IMR-90 (cell line): ENCODE measurements at regions not wholly inside any gene's neighbourhood (a gene's known extent, or its start where the extent isn't known, plus 50 kb on each side); places are given as distances from the start of the nearest gene placed in this dataset.

Source experiments
- CHD1 ChIP-seq: IDR thresholded peaks from 2 replicates; pipeline ENCODE4 v1.6.1; 2012; ENCODE audit warnings: low read depth, low read length, improper control_type of control experiment
- CTCF ChIP-seq: conservative IDR thresholded peaks from 2 replicates; pipeline ENCODE4 v1.5.1; 2012; ENCODE audit warnings: mild to moderate bottlenecking, low read depth, low read length, improper control_type of control experiment
- MAZ ChIP-seq: IDR thresholded peaks from 2 replicates; pipeline ENCODE4 v1.6.1; 2012; ENCODE audit warnings: low read depth, mild to moderate bottlenecking, low read length, improper control_type of control experiment, moderate library complexity, borderline replicate concordance
- POLR2A ChIP-seq: IDR thresholded peaks from 2 replicates; pipeline ENCODE4 v1.6.1; 2012; ENCODE audit warnings: mild to moderate bottlenecking, low read depth, low read length
- RCOR1 ChIP-seq: IDR thresholded peaks from 2 replicates; pipeline ENCODE4 v1.6.1; 2012; ENCODE audit warnings: mild to moderate bottlenecking, low read length, improper control_type of control experiment; ENCODE audit not compliant: insufficient replicate concordance
- RFX5 ChIP-seq: IDR thresholded peaks from 2 replicates; pipeline ENCODE4 v1.8.0; 2012; ENCODE audit warnings: low read depth, mild to moderate bottlenecking, low read length, moderate library complexity
- TF ChIP-seq, protein P1 (sequence below): fragments of 150-350 bp; IDR thresholded peaks from 2 replicates; pipeline ENCODE4 v1.6.1; 2016; ENCODE audit warnings: low read depth, mild to moderate bottlenecking, low read length, moderate library complexity, borderline replicate concordance

- no peak for TF ChIP-seq CTCF
- no peak for TF ChIP-seq POLR2A
- TF ChIP-seq MAZ: no peak
- TF ChIP-seq RCOR1: no peak
- no peak for TF ChIP-seq RFX5
- TF ChIP-seq CHD1: no peak
- TF ChIP-seq, protein P1, sequence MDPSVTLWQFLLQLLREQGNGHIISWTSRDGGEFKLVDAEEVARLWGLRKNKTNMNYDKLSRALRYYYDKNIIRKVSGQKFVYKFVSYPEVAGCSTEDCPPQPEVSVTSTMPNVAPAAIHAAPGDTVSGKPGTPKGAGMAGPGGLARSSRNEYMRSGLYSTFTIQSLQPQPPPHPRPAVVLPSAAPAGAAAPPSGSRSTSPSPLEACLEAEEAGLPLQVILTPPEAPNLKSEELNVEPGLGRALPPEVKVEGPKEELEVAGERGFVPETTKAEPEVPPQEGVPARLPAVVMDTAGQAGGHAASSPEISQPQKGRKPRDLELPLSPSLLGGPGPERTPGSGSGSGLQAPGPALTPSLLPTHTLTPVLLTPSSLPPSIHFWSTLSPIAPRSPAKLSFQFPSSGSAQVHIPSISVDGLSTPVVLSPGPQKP: no peak
Measured at GRCh38 chr13:60699636-60700035, 302.6 kb downstream of the TDRD3 start.
